Activated T-helper 17 cell treated with anti-CD3 and anti-CD28 coated beads, Interleukin-2, amount 50 U/mL, for 72 hours (primary cell): ENCODE measurements at regions not wholly inside any gene's neighbourhood (a gene's known extent, or its start where the extent isn't known, plus 50 kb on each side); places are given as distances from the start of the nearest gene placed in this dataset.

ENCODE experiments used
- ATAC-seq: fragments of 150-1000 bp; cut with Tn5 transposase; replicated peaks from 2 replicates; pipeline ENCODE4 v1.10.0; 2021; ENCODE audit warnings: mild to moderate bottlenecking, moderate library complexity
- H3K27ac Mint-ChIP-seq: one replicate; pipeline ENCODE4 v1.8.0; 2022; ENCODE audit warnings: mixed read lengths
- H3K27me3 Mint-ChIP-seq: one replicate; pipeline ENCODE4 v1.8.0; 2022; ENCODE audit warnings: mixed read lengths
- H3K36me3 Mint-ChIP-seq: one replicate; pipeline ENCODE4 v1.8.0; 2022; ENCODE audit warnings: low read depth, mild to moderate bottlenecking, mixed read lengths
- H3K4me1 Mint-ChIP-seq: one replicate; pipeline ENCODE4 v1.8.0; 2022; ENCODE audit warnings: mixed read lengths
- H3K4me3 Mint-ChIP-seq: one replicate; pipeline ENCODE4 v1.8.0; 2022; ENCODE audit warnings: mild to moderate bottlenecking, mixed read lengths
- H3K9me3 Mint-ChIP-seq: one replicate; pipeline ENCODE4 v1.8.0; 2022; ENCODE audit warnings: mixed read lengths

DNA sequence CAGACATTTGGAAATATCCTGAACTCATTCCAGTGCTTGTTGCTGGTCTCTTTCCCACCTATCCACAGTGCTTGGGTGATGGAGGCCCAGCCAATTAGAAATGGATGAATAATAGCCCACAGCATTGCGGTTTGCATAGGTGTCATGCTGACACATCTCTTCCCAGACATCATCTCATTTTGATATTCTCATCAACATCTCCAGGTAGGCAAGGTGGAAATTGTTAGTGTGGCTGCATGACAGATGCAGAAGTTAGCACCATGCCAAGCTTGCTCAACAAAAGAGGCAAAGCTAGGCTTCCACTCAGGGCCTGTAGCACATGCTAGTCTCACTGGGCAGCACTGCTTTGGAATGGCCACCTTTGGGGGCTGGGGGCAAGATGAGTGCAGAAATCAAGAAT is 1118.9 kb downstream of the VRK1 start:
- peaks cover 6% of the 10 kb centered on the region for H3K4me1 Mint-ChIP-seq
- H3K27ac Mint-ChIP-seq: no peak overlapping the region
- H3K27me3 Mint-ChIP-seq: no peaks in the 10 kb centered on the region
- peak; percentile 37 for ATAC-seq
- peaks cover 5% of the 10 kb centered on the region for H3K9me3 Mint-ChIP-seq
- H3K36me3 Mint-ChIP-seq: no peaks in the 10 kb centered on the region
- H3K4me3 Mint-ChIP-seq: no peak overlapping the region

DNA sequence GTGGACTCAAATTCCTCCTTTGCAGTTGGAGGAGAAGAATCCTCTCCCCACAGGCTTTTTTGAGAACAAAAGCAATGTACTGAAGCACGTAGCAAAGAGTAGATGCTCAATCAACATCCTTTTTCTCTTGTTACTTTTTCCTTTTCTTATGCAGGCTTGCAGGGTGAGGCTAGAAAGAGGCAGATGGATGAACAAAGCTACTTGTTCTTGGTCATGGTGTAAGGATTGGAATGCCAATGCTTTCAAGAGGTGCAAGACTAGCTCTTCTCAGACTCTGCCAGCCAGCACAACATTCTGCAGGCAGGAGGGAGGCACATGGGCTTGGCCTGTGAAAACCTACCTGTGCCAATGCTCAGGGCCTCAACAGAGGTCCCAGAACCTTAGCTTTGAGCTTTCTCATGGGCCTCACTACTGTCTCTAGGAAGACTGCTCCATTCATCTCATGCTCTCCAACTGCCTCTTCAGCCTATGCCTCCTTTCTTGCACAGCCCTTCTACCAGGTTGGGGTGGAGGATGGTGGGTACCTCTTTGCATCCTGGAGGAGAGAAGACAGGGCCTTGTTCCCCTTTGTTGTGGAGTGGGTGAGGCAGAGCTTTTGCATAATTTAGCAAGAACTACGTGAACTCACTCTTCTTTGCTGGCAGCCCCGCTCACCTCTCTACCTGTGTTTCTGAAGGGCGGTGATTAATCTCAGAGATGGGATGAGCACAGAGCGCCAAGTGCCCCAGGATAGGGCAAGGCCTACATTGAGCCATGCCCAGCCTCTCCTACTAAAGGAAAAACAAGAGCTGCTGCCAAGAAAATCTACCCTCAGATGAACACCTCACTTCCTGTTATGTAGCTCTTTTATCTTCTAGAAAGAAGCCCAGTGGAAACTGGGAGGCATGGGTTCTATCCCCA is 1119.7 kb downstream of the VRK1 start:
- ATAC-seq: peak; percentile 32
- Mint-ChIP-seq H3K36me3 (no peaks in the 10 kb centered on the region), H3K4me1 (peaks cover 6% of the 10 kb centered on the region), H3K27ac (no peak overlapping the region), H3K4me3 (no peak overlapping the region), H3K9me3 (peaks cover 5% of the 10 kb centered on the region), H3K27me3 (no peaks in the 10 kb centered on the region)

DNA sequence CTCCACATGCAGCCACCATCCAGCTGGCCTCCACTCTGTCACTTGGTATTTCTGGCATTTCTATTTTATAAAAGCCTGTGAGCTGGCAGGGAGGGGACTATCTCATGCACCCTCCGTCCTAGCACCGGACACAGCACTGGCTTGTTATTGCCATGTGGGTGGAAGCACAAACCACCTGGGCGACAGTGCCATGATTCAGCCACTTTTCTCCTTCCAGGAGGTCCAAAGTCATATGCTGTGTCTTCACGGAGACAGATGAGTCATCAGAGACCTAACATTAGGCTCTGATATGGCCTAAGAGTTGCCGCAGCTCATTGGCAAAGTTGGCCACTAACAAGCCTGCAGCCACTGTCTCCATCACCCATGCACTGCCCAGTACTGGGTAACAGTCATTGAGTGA is 1123.0 kb downstream of the VRK1 start:
- H3K27ac Mint-ChIP-seq: no peak overlapping the region
- peaks cover 5% of the 10 kb centered on the region for H3K9me3 Mint-ChIP-seq
- no peaks in the 10 kb centered on the region for H3K27me3 Mint-ChIP-seq
- no peaks in the 10 kb centered on the region for H3K36me3 Mint-ChIP-seq
- no peak overlapping the region for H3K4me3 Mint-ChIP-seq
- H3K4me1 Mint-ChIP-seq: peaks cover 6% of the 10 kb centered on the region
- ATAC-seq: no peak

DNA sequence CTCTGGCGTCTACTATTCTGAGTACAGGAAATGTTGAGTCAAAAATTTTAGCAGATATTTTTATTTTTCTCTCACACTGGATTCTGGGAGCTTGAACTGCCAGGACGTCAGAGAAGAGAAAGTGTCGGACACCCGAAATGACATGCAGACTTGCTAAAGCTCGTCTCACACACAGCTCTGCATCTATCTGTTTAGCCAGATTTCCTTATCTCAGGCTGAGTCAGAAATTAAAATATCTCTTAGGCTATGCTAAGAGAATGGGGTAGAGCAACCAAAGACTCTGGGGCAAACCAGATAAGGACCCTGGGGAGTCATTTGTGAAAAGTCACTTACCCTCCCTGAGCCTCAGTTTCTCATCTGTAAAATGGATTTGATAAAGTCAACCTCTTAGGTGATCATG is 1124.1 kb downstream of the VRK1 start:
- Mint-ChIP-seq H3K27ac (no peak overlapping the region), H3K4me3 (no peak overlapping the region), H3K9me3 (peaks cover 5% of the 10 kb centered on the region), H3K36me3 (no peaks in the 10 kb centered on the region), H3K4me1 (peaks cover 6% of the 10 kb centered on the region), H3K27me3 (no peaks in the 10 kb centered on the region)
- no peak for ATAC-seq

DNA sequence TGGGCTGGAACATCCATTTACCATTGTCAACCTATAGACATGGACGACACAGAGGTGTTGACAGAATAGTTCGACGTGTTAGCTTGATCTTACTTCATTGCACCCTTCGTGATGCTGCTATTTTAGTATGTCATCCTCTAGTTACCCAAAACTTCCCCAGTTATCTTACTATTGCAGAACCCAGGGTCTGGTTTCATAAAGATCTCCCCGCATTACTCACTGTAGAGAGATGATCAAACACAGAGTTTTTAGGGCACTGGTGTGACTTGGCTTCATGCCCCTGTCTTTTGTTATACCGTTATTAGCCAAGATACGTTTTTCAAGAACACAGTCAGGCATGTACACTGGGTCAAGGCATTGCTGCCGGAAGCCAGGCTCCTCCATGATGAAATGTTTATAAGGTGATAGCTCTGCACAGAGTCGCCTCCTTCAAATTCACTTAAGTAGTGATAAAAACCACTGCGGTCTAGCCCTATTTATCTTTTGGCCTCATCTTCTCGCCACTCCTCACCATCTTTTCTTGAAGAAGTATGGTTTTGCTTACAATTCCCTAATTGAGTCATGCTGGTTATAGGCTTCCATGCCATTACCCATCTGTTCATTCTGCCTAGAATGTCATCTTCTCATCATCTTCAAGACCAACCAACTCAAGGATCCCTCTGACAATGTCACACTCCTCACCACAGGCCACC is 1127.9 kb downstream of the VRK1 start:
- ATAC-seq: peak; percentile 82
- no peaks in the 10 kb centered on the region for H3K27me3 Mint-ChIP-seq
- H3K9me3 Mint-ChIP-seq: no peaks in the 10 kb centered on the region
- peak overlapping the region; percentile 14 for H3K27ac Mint-ChIP-seq
- no peaks in the 10 kb centered on the region for H3K4me1 Mint-ChIP-seq
- H3K4me3 Mint-ChIP-seq: no peak overlapping the region
- H3K36me3 Mint-ChIP-seq: no peaks in the 10 kb centered on the region

DNA sequence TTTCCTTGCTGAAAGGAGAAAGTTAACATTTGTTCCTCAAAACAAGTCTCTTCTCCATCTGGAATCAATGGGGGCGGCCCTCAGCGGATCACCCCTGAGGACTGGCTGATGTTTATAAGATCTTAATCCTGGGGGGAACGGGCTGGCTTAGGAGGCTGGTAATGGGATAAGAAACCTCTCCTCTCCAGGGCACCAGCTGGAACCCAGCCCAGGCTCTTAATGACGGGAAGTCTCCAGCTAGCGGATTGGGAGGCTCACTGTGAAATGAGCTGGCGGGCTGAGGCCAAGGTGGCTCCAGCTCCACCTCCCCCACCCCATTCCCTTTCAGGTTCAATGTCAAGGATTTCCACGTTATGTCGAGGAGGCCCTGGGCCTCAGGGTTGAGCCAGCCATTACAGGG is 1133.0 kb downstream of the VRK1 start:
- H3K27me3 Mint-ChIP-seq: no peaks in the 10 kb centered on the region
- H3K4me3 Mint-ChIP-seq: no peak overlapping the region
- no peaks in the 10 kb centered on the region for H3K36me3 Mint-ChIP-seq
- H3K27ac Mint-ChIP-seq: no peak overlapping the region
- H3K9me3 Mint-ChIP-seq: no peaks in the 10 kb centered on the region
- H3K4me1 Mint-ChIP-seq: peaks cover 7% of the 10 kb centered on the region
- no peak for ATAC-seq

DNA sequence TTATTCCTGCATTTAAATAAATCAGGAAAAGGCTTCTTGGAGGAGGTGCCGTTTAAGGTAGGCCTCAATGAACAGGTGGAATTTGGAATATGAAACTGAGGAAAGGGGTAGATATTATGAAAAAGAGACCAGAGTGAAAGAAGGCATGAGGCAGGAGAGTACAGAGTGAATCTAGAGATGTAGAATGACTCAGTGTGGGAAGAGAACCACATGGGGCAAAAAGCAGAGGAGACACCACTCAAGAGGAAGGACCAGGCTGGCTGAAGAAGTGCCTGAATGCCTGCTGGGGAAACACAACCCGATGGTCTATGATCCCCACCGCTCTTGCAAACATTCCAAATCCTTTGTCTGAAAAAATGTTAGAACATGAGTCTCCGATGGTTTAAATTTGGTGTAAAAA is 1134.1 kb downstream of the VRK1 start:
- H3K27ac Mint-ChIP-seq: peak overlapping the region; percentile 2

DNA sequence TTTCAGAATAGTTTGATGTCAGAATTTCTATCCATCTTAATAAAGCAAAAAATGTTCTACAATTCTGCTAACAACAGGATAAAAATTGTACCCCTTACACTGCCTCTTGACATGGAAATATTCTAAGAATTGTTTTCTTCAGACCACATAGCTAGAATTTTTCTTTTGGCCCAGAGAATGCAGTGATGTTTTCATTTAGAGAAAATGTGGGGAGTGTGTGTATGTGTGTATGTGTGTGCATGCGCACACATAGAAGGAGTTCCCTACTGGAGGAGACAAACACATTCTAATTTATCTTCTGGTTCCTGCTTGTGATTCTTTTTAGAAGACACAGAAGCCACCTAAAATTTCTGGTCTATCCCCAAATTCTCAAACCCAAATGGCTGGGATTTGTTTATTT is 1145.7 kb downstream of the VRK1 start:
- H3K9me3 Mint-ChIP-seq: peaks cover 11% of the 10 kb centered on the region
- no peak for ATAC-seq

More for the DNA sequence above, 1134.1 kb downstream of the VRK1 start:
- peaks cover 7% of the 10 kb centered on the region for H3K4me1 Mint-ChIP-seq
- H3K4me3 Mint-ChIP-seq: no peak overlapping the region
- H3K27me3 Mint-ChIP-seq: no peaks in the 10 kb centered on the region
- no peaks in the 10 kb centered on the region for H3K36me3 Mint-ChIP-seq
- ATAC-seq: peak; percentile 63
- no peaks in the 10 kb centered on the region for H3K9me3 Mint-ChIP-seq

DNA sequence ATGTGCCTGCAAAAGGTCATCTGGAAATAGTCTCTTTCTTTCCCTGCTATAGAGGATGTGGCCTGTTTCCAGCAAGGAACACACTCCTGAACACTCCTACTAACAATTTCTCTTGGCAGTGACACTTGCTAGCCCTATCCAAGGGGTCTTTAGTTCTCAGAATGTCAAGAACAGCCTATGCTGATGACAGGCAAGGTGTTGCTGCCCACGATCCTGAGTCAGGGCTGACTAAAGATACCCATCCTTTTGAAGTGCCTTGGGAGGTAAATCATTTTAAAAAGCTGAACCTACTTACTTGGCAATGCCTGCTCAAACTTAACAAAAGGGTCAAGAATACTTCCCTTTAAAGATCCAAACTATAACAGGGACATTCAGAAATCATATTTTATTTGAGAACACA is 1146.4 kb downstream of the VRK1 start:
- ATAC-seq: peak; percentile 64
- Mint-ChIP-seq H3K36me3 (peaks cover 15% of the 10 kb centered on the region), H3K4me1 (peaks cover 6% of the 10 kb centered on the region), H3K9me3 (peaks cover 11% of the 10 kb centered on the region), H3K27me3 (no peaks in the 10 kb centered on the region), H3K27ac (peak overlapping the region; percentile 9), H3K4me3 (no peak overlapping the region)

More for the DNA sequence above, 1145.7 kb downstream of the VRK1 start:
- H3K27me3 Mint-ChIP-seq: no peaks in the 10 kb centered on the region
- no peak overlapping the region for H3K4me3 Mint-ChIP-seq
- peaks cover 6% of the 10 kb centered on the region for H3K4me1 Mint-ChIP-seq
- H3K27ac Mint-ChIP-seq: no peak overlapping the region
- peaks cover 14% of the 10 kb centered on the region for H3K36me3 Mint-ChIP-seq

DNA sequence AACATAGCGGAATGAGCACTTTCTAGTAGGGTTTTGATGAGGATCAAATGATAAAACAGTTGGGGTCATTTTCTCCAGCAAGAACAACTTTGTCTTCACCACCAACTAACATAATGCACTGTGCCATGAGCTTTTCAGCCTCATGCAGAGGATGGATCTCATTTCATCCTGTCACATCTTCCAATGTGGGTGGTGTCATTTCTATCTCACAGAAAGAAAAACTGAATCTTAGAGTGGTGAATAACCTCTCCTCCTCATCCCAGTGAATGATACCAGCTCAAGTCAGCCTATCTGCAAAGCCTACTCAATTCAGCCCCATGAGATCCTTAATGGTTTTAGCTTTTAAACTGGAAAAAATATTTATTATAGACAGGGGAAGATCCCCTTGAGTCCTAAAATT is 1147.2 kb downstream of the VRK1 start:
- H3K4me3 Mint-ChIP-seq: no peak overlapping the region
- peaks cover 6% of the 10 kb centered on the region for H3K4me1 Mint-ChIP-seq
- H3K27ac Mint-ChIP-seq: peak overlapping the region; percentile 9
- peak; percentile 53 for ATAC-seq
- H3K9me3 Mint-ChIP-seq: peaks cover 11% of the 10 kb centered on the region
- peaks cover 15% of the 10 kb centered on the region for H3K36me3 Mint-ChIP-seq
- H3K27me3 Mint-ChIP-seq: no peaks in the 10 kb centered on the region

DNA sequence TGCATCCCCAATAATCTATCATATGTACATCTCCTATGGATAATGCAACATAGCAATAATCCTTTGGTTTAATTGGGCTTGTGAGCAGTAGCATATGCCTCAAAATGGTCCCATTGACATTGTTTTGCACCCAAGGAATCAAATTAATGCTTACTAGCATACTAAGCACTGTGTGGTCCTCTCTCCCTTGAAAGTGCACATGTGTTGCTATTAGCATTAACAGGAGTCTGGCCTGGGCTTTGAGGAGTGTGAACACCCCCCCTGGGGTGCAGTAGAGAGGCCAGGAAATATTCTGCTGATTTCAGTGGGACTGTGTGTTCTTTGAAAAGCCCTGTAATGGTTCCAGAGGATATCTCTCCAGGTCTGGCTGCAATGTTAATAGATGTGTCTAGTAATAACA is 1148.4 kb downstream of the VRK1 start:
- ATAC-seq: no peak
- peaks cover 6% of the 10 kb centered on the region for H3K4me1 Mint-ChIP-seq
- H3K9me3 Mint-ChIP-seq: peaks cover 7% of the 10 kb centered on the region

DNA sequence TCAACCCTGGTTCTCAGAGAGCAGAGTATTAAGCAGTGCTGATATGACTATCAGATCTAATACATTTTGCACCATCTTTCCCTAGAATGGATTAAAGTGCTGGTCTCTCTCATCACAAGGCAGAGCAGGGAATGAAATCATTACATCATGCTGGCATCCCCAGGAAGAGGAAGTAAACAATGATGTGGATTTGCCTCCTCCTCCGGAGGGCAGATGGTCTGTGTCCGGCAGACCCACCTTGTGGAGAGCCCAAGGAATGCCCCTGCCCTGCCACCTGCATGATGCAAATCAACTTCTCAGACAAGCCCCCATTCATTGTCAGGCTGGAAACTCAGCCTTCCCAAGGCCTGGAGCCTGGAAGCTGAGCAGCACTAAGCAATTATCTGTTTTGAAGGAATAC is 1149.1 kb downstream of the VRK1 start:
- Mint-ChIP-seq H3K4me3 (no peak overlapping the region), H3K9me3 (peaks cover 7% of the 10 kb centered on the region), H3K36me3 (peaks cover 15% of the 10 kb centered on the region), H3K27ac (no peak overlapping the region), H3K27me3 (no peaks in the 10 kb centered on the region), H3K4me1 (peaks cover 6% of the 10 kb centered on the region)
- no peak for ATAC-seq

More for the DNA sequence above, 1148.4 kb downstream of the VRK1 start:
- H3K4me3 Mint-ChIP-seq: no peak overlapping the region
- H3K36me3 Mint-ChIP-seq: peaks cover 15% of the 10 kb centered on the region
- no peak overlapping the region for H3K27ac Mint-ChIP-seq
- no peaks in the 10 kb centered on the region for H3K27me3 Mint-ChIP-seq

DNA sequence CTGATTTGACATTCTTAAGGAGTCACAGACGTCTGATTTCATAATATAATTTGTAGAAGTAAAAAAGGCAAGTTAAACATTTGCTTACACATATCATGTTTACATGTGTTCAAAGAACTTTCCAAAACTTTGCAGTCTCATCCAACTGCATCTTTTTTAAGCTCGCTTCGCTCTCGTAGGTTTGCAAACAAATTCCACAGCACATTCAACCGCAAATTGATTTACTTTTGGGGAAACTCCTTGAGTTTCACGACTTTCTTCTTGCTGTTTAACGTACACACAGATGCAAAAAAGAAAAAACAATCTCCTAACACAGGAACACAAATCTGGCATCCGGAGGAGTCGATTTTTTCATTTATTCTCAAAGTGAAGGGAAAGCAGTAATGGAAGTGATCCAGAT is 1149.5 kb downstream of the VRK1 start:
- Mint-ChIP-seq H3K36me3 (peaks cover 15% of the 10 kb centered on the region), H3K9me3 (peaks cover 6% of the 10 kb centered on the region), H3K4me1 (peaks cover 6% of the 10 kb centered on the region), H3K4me3 (no peak overlapping the region), H3K27ac (no peak overlapping the region), H3K27me3 (no peaks in the 10 kb centered on the region)
- no peak for ATAC-seq

DNA sequence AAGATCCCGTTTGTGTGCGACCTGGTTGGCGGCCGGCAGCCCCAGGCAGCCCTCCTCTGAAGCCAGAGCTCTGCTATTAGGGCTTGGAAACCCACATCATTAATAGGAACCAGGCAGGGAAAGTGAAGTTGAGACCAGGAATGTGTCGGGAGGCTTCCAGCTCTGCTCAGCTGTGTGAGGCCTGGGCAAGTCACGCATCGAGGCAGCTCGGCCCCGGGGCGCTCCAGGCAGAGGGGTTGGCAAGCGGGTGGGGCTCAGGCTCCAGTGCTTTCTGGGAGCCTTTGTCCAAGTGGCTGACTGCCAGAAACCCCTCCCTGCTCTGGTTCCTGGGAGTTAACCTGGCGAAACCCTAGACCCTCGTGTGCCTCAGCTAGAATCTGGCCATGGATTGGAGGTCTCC is 1151.7 kb downstream of the VRK1 start:
- Mint-ChIP-seq H3K36me3 (peaks cover 15% of the 10 kb centered on the region), H3K4me1 (peaks cover 6% of the 10 kb centered on the region), H3K27ac (no peak overlapping the region), H3K9me3 (no peaks in the 10 kb centered on the region), H3K27me3 (no peaks in the 10 kb centered on the region), H3K4me3 (no peak overlapping the region)
- ATAC-seq: no peak
